ENCODE measurements at regions not wholly inside any gene's neighbourhood (a gene's known extent, or its start where the extent isn't known, plus 50 kb on each side); places are given as distances from the start of the nearest gene placed in this dataset.

DNA sequence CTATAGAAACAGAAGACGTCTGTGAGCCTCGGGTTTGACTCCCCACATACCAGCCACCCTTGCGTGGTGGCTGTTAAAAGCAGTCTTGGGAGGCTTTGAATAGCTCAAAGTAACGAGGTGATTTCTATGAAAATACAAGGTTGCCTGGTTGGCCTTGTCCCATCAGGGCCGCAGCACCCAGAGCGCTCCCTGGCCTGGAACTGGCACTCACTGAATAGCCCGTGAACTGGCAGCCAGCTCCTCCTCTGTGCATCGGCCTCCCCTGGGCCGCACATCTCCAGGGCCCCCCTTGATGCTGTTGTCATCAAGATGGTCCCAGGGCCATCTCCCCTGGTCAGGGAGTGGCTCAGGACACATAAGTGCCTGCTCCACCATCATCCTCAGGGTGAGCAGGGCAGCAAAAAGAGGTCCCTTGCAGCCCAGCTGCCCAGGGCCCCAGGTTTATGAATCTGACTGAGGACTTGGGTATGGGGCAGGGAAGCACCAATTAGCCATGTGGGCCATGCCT lies 144.6 kb upstream of the PPP1R26 start:
- no peak for TF ChIP-seq EZH2 (IDR thresholded peaks at IDR 0.05)
- TF ChIP-seq POLR2AphosphoS5 (IDR thresholded peaks at IDR 0.05; ENCODE audit: borderline replicate concordance, low read depth, low read length) = no peak

Data from SK-N-MC (cell line).